GM23338 (cell line): ENCODE measurements at regions not wholly inside any gene's neighbourhood (a gene's known extent, or its start where the extent isn't known, plus 50 kb on each side); places are given as distances from the start of the nearest gene placed in this dataset. TPM values are rescaled to one million over a fixed set of nuclear protein-coding genes. Genes with fewer than 3 reads are reported as not detected.

ENCODE experiments used
- ATAC-seq: fragments of 200-7000 bp; cut with Tn5 transposase; 3 replicates; pipeline ENCODE4 v1.9.1; 2020
- DNase-seq: peaks from one replicate; pipeline ENCODE4 v3.0.0-alpha.2; 2015; ENCODE audit warnings: low spot score
- H2AFZ ChIP-seq: fragments of 200-600 bp; sonication (generic); 2 replicates; pipeline ENCODE4 v1.8.0; 2016; ENCODE audit warnings: antibody characterized with exemption, mild to moderate bottlenecking, moderate library complexity
- H3F3A ChIP-seq: fragments of 200-600 bp; sonication (generic); replicated peaks from 2 replicates; pipeline ENCODE4 v1.8.0; 2017; ENCODE audit warnings: antibody characterized with exemption, mixed run types, low read depth
- H3K27ac ChIP-seq: fragments of 200-600 bp; sonication (generic); 2 replicates; pipeline ENCODE4 v1.6.1; 2016; ENCODE audit warnings: low read depth
- H3K27me3 ChIP-seq: fragments of 200-600 bp; sonication (generic); 2 replicates; pipeline ENCODE4 v1.8.0; 2016; ENCODE audit warnings: mild to moderate bottlenecking, mixed run types, moderate library complexity; ENCODE audit not compliant: insufficient read depth
- H3K36me3 ChIP-seq: fragments of 200-600 bp; sonication (generic); 2 replicates; pipeline ENCODE4 v1.8.0; 2016; ENCODE audit warnings: mild to moderate bottlenecking; ENCODE audit not compliant: insufficient read depth
- H3K4me1 ChIP-seq: fragments of 200-600 bp; sonication (generic); 2 replicates; pipeline ENCODE4 v1.8.0; 2016; ENCODE audit warnings: mild to moderate bottlenecking, moderate library complexity; ENCODE audit not compliant: insufficient read depth
- H3K4me2 ChIP-seq: fragments of 200-600 bp; sonication (generic); 2 replicates; pipeline ENCODE4 v1.7.1; 2017; ENCODE audit warnings: mixed run types
- H3K4me3 ChIP-seq: fragments of 200-600 bp; sonication (generic); 2 replicates; pipeline ENCODE4 v1.6.1; 2016; ENCODE audit warnings: mixed run types
- H3K79me2 ChIP-seq: fragments of 200-600 bp; sonication (generic); replicated peaks from 2 replicates; pipeline ENCODE4 v1.8.0; 2017; ENCODE audit warnings: mild to moderate bottlenecking; ENCODE audit not compliant: insufficient read depth
- H3K9me2 ChIP-seq: fragments of 200-600 bp; sonication (generic); 2 replicates; pipeline ENCODE4 v1.8.0; 2017; ENCODE audit not compliant: insufficient read depth
- H4K20me1 ChIP-seq: fragments of 200-600 bp; sonication (generic); replicated peaks from 2 replicates; pipeline ENCODE4 v1.8.0; 2017; ENCODE audit warnings: mild to moderate bottlenecking; ENCODE audit not compliant: insufficient read depth
- H3K27ac Mint-ChIP-seq: 2 replicates; pipeline ENCODE4 v1.8.0; 2020; ENCODE audit warnings: inconsistent platforms, mild to moderate bottlenecking, moderate library complexity, mixed read lengths
- H3K27me3 Mint-ChIP-seq: 3 replicates; pipeline ENCODE4 v1.8.0; 2022; ENCODE audit warnings: low read depth, mild to moderate bottlenecking, moderate library complexity, mixed read lengths, inconsistent platforms; ENCODE audit not compliant: insufficient read depth, poor library complexity
- H3K36me3 Mint-ChIP-seq: 3 replicates; pipeline ENCODE4 v1.8.0; 2021; ENCODE audit warnings: low read depth, mild to moderate bottlenecking, inconsistent platforms, moderate library complexity, mixed read lengths
- H3K4me1 Mint-ChIP-seq: 3 replicates; pipeline ENCODE4 v1.8.0; 2020; ENCODE audit warnings: mild to moderate bottlenecking, inconsistent platforms, mixed read lengths
- H3K4me3 Mint-ChIP-seq: 3 replicates; pipeline ENCODE4 v1.8.0; 2021; ENCODE audit warnings: moderate library complexity, mild to moderate bottlenecking, inconsistent platforms, mixed read lengths
- H3K9me3 Mint-ChIP-seq: 3 replicates; pipeline ENCODE4 v1.8.0; 2020; ENCODE audit warnings: moderate library complexity, mild to moderate bottlenecking, inconsistent platforms, mixed read lengths
- NANOG ChIP-seq: IDR thresholded peaks from 2 replicates; pipeline ENCODE4 v1.6.1; 2016; ENCODE audit warnings: antibody characterized with exemption, borderline replicate concordance
- small RNA-seq: library from RNA; depleted of rRNA; stranded (forward); fragments of <200 nt; gene quantifications from one replicate; pipeline ENCODE3, GENCODE V24; 2014; ENCODE audit warnings: low replicate concordance

- ATAC-seq (no peak), DNase-seq (no peak)
- H3K27me3 Mint-ChIP-seq: no peaks in the 10 kb centered on the region
- no peaks in the 10 kb centered on the region for H3K9me3 Mint-ChIP-seq
- peaks cover 6% of the 10 kb centered on the region; the same call in 2 of the 3 replicates for H3K4me1 Mint-ChIP-seq
- H3K36me3 Mint-ChIP-seq: no peaks in the 10 kb centered on the region
- no peaks in the 10 kb centered on the region for H3K27me3 ChIP-seq
- H3K4me3 Mint-ChIP-seq: no peak overlapping the region
- H3F3A ChIP-seq: no peaks in the 10 kb centered on the region
- H3K79me2 ChIP-seq: no peaks in the 10 kb centered on the region
- H3K4me3 ChIP-seq: no peak overlapping the region
- no peaks in the 10 kb centered on the region for H3K36me3 ChIP-seq
- no peak overlapping the region for H3K4me2 ChIP-seq
- no peaks in the 10 kb centered on the region for H4K20me1 ChIP-seq
- H3K27ac ChIP-seq: no peak overlapping the region
- peaks cover 6% of the 10 kb centered on the region; the same call in 1 of the 2 replicates for H3K4me1 ChIP-seq
- TF ChIP-seq NANOG: no peak
- no peak overlapping the region for H2AFZ ChIP-seq
- H3K27ac Mint-ChIP-seq: no peak overlapping the region
- H3K9me2 ChIP-seq: 0 out of 2 replicates have a peak, but pooled peaks cover 4% of the 10 kb centered on the region
These were observed 49.9 kb upstream of the TENT5A start for GRCh38 chr6:81802356-81802755.

Small RNA genes lying in the stretch of these regions (small RNA-seq; reads per million reads assigned to genes)
- gene AL360157.1: not detected
